22Rv1 (cell line): ENCODE measurements at regions not wholly inside any gene's neighbourhood (a gene's known extent, or its start where the extent isn't known, plus 50 kb on each side); places are given as distances from the start of the nearest gene placed in this dataset.

ENCODE experiments used
- CTCF ChIP-seq: fragments of 450-650 bp; IDR thresholded peaks from 2 replicates; pipeline ENCODE4 v1.5.1; 2017; ENCODE audit warnings: mild to moderate bottlenecking
- ZFX ChIP-seq: fragments of 450-650 bp; IDR thresholded peaks from 2 replicates; pipeline ENCODE4 v1.6.1; 2017; ENCODE audit warnings: antibody characterized with exemption, borderline replicate concordance

DNA sequence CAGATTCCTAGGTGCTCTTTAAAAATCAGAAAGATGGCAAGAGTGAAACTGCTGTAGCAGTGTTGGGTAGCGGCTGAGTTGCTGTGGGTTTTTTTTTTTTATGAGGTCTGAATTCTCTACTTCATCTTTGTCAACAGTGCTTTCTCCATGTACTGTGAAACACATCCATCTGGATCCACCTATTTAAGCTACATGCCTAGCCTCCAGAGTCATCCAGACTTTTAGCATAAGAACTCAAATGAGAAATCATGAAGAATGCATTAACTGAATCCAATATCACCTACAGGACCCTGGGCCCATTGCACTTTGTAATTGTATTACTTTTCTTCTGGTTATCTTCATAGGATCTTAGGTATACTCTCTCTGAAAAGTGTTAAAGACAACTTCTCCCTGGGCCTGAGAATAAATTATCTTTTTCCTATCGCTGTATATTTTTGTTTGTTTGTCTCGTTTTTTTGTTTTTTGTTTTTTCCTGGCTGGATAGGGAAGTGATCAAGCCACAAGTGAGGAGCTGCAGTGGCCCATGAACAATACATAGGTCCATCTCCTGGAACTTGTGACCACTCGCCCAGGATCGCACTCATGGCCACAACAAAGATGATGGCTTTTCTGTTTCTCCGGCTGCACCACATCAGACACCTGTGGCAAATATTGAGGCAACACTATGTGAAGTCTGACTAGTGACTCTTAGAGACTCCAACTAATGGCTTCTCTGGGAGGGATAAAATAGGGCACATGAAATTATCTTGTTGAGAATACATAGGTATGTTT, 609.9 kb upstream of the AGTR1 start:
- TF ChIP-seq CTCF (no peak), ZFX (no peak)
